AG10803 (cell line): ENCODE measurements at regions not wholly inside any gene's neighbourhood (a gene's known extent, or its start where the extent isn't known, plus 50 kb on each side); places are given as distances from the start of the nearest gene placed in this dataset.

Experiments
- DNase-seq: peaks from one replicate; pipeline ENCODE4 v3.0.0; 2010; ENCODE audit warnings: low read depth
- H3K4me3 ChIP-seq: 2 replicates; pipeline ENCODE4 v1.5.1; 2011; ENCODE audit warnings: mild to moderate bottlenecking, low read length, control low read depth
- TF ChIP-seq, protein P1 (sequence below): conservative IDR thresholded peaks from 2 replicates; pipeline ENCODE4 v1.5.1; 2011; ENCODE audit warnings: mild to moderate bottlenecking, low read length, control low read depth, inconsistent platforms

DNA sequence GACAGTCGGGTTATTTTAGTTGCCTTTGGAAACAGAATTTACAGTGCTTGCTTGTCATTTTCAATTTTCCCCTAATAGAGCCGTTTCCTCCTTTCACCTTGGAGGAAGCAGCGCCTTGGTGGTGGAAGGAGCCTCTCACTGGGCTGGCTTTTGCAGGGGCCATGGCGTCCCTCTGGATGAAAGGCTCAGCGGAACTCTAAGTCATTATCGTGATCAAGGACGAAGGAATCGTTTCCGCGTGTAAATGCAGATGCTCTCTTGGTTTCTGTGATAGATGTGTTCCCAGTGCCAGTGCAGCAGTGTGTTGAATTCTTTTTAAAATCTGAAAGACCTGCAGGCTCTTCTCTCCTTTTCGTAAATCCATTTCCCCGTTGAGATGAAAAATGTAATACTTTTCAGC, 126.2 kb upstream of the LMO4 start:
- no peak overlapping the region for H3K4me3 ChIP-seq
- no peak for DNase-seq
- TF ChIP-seq, protein P1, sequence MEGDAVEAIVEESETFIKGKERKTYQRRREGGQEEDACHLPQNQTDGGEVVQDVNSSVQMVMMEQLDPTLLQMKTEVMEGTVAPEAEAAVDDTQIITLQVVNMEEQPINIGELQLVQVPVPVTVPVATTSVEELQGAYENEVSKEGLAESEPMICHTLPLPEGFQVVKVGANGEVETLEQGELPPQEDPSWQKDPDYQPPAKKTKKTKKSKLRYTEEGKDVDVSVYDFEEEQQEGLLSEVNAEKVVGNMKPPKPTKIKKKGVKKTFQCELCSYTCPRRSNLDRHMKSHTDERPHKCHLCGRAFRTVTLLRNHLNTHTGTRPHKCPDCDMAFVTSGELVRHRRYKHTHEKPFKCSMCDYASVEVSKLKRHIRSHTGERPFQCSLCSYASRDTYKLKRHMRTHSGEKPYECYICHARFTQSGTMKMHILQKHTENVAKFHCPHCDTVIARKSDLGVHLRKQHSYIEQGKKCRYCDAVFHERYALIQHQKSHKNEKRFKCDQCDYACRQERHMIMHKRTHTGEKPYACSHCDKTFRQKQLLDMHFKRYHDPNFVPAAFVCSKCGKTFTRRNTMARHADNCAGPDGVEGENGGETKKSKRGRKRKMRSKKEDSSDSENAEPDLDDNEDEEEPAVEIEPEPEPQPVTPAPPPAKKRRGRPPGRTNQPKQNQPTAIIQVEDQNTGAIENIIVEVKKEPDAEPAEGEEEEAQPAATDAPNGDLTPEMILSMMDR: no peak

DNA sequence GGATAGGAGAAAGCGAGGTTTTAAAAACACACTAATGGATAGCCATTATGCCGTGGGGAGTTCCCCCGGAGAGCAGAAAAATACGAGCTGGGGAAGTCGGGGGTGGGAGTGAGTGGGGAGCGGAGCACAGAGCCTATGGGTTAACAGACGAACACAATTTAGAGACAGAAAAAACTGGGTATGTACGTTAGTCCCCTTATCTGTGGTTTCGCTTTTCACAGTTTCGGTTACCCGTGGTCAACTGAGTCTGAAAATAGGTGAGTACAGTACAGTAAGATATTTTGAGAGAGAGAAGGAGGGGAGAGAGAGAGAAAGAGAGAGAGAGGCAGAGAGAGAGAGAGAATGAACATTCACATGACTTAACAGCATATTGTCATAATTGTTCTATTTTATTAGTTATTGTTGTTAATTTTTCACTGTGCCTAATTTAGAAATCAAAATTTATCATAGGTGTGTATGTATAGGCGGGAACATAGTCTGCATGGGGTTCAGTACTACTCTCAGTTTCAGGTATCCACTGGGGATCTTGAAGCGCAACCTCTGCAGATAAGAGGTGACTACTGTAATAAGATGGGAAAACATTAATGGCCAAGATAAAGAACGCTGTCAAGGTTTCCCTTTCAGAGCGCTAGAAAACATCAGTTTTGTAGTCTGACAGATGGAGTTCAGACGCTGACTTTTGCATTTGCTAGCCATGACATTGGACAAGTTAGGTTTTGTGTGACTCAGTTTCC, 125.6 kb upstream of the LMO4 start:
- no peak overlapping the region for H3K4me3 ChIP-seq
- no peak for DNase-seq
- TF ChIP-seq, protein P1: no peak

DNA sequence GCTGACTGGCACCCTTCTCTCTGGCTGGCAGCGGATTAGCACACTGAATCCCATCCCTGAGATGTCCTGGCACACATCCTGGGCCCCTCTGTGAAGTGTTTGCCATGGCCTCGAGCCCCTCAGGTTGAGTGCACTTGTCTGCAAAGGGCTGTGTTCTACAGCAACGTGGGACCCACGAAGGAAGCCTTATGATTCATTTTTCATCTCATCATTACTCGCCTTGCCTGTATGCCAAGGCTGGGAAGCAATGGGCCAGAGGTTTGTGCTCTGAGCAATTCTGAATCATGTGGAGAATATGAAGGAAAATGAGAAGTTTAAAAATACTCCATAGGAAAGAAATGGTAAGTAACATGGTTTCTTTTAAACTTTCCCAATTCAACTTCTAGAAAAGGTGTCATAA, 124.8 kb upstream of the LMO4 start:
- no peak overlapping the region for H3K4me3 ChIP-seq
- TF ChIP-seq, protein P1: no peak
- DNase-seq: peak; percentile 63

DNA sequence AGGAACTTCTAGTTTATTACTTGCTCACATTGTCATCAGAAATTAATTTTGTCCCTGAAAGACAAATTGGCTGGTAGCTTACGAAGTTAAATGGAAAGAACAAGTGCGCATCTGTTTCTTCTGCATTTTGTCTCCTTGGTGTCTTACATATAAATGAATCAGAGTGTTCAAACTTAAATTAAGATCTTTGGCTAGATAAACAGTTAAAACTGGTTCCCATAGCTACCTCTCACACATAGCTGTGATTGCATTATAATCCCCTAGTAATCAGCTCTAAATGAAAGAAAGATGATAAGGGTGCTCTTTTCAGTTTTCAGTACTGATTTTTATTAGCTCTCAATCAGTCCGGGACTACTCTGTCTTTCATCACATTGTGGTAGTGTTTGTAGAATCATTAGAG, 124.2 kb upstream of the LMO4 start:
- TF ChIP-seq, protein P1: no peak
- peak; percentile 24 for DNase-seq
- no peak overlapping the region for H3K4me3 ChIP-seq

DNA sequence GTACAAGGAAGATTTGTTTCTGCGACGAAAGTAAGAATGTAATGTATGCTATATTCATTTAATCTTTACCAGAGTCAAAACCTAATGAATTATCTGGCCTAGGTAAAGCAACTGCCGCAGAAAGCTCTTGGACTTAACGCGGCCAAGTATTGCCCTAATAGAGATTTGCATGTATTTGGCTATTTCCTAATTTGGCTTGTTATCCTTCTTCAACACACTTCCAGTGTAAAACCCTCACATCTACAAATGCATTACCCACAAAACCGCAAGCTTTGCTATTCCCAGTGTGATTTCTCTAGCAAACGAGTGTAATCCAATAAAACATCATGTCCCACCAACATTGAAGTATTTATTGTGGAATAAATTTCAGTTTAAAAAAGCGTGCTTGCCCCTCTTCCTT, 123.8 kb upstream of the LMO4 start:
- no peak overlapping the region for H3K4me3 ChIP-seq
- DNase-seq: no peak

DNA sequence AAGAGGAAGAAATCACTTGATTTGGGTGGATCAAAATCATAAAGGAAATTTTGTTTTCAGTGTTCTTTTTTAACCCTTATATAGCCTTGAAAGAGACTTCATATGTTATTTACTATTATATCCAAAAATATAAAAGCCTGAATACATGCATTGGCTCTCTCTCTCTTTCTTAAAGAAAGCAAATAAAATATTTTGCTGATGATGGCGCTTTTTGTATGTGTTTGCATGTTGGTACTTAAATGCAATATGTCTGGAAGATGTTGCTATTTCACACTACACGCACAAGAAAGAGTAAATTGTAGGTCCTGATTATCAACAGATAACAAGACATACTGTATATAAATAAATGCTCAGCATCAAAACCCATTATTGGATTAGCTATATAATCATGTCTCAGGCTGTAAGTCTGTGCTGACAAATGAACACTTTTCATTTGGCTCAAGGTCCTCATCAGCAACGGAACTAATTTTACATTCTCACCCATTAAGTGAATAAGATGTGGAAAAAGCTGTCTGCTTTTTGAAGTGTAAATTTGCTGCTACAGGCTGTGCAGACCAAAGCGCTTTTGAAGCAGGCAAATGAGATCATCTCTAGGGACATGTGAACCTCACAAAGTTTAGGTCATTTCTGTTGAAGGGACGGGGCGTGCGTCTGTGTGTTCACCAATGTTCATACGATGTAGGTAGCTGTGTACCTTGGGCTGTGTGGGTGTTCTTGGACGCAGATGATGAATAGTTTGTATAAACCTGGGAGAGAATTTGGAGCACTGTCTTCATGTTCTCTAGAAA, 122.4 kb upstream of the LMO4 start:
- TF ChIP-seq, protein P1: no peak
- no peak overlapping the region for H3K4me3 ChIP-seq
- DNase-seq: no peak

More for the DNA sequence above, 123.8 kb upstream of the LMO4 start:
- TF ChIP-seq, protein P1: no peak

DNA sequence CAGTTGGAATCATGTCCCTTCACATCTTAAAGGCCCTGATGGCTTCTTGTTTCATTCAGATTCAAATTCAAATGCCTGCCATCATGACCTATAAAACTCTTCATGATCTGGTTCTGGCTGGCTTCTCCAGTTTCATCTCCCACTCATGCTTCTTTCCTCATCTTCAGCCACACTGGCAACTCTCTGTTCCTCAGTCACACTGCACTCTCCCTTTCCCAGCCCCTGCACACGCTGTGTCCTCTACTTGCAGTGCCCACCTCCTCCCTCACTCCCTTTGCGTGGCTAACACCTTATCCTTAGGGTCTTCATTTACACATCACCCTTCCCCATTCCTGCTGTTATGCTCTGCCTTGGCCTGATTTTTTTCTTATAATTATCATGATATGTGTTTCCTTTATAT, 120.6 kb upstream of the LMO4 start:
- no peak for DNase-seq
- no peak overlapping the region for H3K4me3 ChIP-seq
- TF ChIP-seq, protein P1: no peak
